CMK (cell line): ENCODE measurements at regions not wholly inside any gene's neighbourhood (a gene's known extent, or its start where the extent isn't known, plus 50 kb on each side); places are given as distances from the start of the nearest gene placed in this dataset.

Experiments
- DNase-seq: peaks from one replicate; pipeline ENCODE4 v3.0.0-alpha.2; 2010; ENCODE audit warnings: low read depth

- no peak for DNase-seq
These were observed 98.6 kb downstream of the BCL2L11 start for GRCh38 chr2:111219285-111219684.

- no peak for DNase-seq
These were observed 99.2 kb downstream of the BCL2L11 start for GRCh38 chr2:111219734-111220505.

DNA sequence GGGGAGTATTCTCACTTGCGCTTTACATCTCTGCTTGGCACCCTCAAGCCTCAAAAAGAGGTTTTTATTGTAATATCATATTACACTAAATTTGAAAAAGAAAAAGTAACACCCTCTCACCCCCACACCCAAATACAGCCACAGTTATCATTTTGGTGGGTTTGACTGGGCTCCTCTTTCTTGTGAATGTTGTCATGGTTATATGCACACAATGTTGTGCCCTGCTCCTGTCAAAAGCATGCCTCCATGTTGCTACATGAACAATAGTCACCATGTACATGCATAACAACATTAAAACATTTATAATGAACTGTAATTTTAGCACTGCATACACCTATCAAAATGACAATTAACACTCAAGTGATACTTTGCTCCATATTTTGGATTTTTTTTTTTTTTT, 100.2 kb downstream of the BCL2L11 start:
- DNase-seq = no peak

DNA sequence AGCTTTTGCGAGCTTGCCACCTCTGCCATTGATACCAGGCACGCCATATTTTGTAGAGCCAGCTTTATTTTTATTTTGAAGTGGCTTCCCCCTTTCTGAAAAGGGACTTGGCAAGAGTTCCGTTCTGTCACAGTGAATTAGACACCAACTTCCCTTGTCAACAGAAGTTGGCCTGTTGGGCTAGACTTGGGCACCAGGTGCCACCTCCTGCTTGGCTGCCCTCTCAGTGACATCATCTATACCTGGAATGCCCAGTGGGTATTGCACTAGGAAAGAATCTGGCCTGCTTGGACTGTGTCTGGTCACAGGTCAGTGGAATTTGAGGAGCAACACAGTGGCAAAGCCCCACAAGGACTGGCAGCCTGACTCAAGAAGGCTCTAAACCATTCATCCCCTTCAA, 101.0 kb downstream of the BCL2L11 start:
- no peak for DNase-seq

- DNase-seq = no peak
These were observed 101.6 kb downstream of the BCL2L11 start for GRCh38 chr2:111222204-111222866.

- no peak for DNase-seq
These were observed 105.1 kb downstream of the BCL2L11 start for GRCh38 chr2:111225856-111226255.

DNA sequence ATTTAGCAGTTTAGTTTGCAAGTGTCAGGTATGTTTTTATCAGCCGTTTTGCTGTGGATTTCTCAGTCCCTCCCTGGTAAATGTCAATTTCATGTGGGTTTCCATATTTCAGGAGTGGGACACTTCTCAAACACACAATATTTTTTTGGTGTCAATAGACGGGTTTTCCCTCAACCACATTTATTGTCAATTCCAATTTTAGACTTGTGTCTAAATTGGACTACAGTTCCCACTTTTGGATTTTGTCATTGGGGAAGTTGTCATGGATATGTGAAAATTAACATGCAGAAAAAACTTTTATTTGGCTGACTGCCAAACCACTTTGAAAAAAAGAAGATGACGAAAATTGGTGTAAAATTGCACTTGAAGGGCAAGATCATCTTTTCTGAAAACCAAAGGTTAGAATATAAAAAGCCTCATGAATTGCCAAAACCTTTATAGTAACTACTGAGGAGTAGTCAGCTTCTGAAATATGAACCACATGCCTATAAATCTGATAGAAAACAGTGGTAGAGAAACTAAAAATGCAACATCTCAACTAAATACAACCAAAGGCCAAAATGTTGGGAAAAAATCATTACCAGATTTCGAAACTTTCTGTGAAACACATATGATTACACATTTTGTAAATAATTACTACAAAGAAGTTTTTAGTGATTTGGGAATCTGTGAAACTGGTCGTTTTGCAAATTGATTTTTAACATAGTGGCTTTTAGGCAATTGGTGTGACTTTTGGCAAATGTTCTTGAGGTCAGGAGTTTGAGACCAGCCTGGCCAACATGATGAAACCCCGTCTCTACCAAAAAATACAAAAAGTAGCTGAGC, 106.4 kb downstream of the BCL2L11 start:
- DNase-seq = no peak

DNA sequence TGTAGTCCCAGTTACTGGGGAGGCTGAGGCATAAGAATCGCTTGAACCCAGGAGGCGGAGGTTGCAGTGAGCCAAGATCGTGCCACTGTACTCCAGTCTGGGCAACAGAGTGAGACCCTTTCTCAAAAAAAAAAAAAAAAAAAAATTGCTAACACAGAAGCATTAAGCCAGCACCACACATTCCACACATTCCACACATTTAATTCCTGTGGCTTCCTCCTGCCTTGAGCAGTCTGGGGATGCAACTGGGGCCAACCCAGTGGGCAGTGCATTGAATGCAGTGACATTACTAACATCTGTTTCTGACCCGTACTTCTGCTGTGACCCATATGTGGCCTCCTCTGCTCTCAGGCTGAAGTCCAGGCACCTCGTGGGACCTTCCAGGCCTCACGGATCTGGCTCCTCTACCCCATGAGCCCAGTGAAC, 107.0 kb downstream of the BCL2L11 start:
- no peak for DNase-seq

DNA sequence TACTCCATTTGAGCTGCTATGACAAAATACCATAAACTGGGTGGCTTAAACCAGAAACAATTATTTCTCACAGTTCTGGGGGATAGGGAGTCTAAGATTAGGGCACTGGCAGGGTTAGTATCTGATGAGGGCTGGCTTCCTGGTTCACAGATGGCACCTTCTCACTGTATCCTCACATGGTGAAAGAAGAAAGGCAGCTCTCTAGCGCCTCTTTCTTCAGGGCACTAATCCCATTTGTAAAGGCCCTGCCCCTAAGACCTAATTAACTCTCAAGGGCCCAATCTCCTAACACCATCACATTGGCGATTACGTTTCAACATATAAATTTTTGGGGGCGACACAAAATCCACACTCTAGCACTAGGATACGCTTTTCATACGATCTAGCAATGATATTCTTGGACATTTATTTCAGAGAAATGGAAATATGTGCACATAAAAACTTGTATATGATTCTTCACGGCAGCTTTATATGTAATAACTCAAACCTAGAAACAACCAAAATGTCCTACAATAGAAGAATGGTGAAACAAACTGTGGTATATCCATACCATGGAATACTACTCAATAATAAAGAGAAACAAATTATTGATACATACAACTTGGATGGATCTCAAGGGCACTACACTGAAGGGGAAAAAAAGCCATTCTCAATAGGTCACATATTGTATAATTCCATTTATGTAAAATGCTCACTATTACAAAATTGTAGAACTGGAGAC, 111.0 kb downstream of the BCL2L11 start:
- DNase-seq = no peak

DNA sequence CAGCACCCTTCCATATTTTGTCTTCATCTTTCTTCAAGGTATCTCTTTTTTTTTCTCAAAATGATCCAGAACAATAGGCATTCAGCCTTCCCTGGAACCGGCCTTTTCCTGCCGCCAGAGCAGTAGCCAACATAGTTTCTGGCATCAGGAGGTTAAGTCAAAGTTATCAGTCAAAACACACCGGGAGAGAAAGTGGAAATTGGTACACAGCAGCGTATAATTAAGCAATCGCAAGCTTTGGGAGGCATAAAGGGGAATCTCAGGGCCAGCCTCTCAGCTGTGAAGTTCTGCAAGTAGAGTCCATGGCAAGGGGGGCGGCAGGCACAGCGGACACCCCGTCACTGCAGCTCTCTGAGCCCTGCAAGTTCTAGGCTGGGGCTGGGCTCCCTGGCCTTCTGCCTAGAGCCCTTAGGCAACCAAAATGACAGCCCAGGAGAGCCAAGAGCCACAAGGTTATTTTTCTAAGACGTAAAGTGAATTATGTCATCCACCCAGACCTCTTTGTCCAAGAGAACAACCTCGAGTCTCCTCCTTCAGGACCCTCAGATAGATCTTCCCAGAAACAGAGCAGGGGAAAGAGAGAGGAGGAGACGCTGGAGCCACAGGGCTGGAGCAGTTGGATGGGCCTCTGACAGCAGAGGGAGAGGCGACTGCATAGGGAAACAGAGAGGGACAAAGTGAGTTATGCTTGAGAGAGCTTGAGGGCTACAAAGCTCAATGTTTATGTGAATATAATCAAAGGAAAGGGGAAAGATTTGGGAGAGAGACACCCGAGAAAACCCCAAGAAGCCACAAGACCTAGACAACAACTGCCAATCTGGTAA, 114.7 kb downstream of the BCL2L11 start:
- DNase-seq = no peak

DNA sequence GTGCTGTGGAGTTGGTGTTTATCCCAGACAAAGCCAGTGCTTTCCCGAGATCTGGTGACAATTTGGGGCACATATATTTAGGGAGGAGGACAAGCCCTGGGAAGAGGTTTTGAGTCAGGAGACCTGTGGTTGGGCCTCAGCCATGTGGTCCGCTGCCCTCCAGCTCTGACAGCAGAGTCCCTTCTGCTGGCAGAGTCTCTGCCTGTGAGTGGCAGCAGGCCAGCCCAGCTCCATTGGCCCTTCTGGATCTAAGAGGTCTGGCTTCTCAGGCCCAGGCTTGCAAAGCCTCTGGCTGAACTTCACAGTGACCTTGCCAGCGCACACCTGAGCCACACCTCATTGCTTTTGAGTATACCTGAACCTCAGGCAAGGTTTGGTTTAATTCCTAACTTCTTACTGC, 115.3 kb downstream of the BCL2L11 start:
- no peak for DNase-seq

DNA sequence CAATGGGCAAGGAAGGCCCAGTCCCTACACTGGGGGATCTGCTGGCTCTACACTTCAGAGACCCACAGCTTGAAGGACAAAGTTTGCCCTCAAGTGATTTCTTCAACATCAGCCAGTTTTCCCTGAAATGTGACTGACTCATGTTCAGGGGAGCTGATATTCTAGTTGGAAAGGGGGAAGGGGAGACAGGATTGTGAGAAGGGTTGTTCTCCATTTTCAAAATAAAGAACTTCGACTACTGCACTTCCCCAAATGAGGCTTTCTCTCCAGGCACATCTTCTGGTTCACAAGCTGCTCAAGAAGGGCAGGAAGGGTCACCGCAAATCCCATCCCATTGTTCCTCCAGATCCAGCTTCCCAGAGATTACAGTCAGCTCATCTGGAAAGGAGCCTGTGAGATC, 117.6 kb downstream of the BCL2L11 start:
- DNase-seq = no peak

- DNase-seq = no peak
These were observed 118.4 kb downstream of the BCL2L11 start for GRCh38 chr2:111239107-111239506.

DNA sequence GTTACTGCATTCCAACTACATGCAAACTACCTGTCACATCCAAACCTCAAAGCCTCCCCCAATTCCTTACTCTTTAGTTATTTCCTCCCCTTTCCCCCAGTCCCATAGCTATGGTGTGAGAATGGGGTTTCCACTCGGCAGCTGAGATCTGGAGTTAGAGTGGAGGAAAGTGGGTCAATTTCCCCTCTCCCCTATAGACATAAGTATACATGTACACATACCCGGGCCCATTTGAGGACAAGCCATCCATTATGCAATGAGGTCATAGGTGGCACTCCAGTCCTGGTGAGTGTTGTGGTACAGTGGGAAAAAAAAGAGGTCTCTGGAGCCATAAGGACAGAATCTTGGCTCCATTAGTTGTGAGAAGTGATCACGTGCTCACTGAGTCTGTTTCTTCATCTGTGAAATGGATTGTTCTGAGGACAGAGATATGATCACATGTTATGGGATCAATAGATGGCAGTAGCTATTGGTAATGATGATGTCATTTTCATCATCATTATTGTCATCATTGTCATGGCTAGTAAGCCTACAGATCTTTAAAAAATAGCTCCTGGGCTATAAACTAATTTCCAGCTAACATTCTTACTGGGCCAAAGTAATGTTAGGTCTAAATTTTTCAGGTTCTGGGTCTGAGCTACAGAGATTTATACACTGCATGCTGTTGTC, 119.0 kb downstream of the BCL2L11 start:
- DNase-seq = no peak

DNA sequence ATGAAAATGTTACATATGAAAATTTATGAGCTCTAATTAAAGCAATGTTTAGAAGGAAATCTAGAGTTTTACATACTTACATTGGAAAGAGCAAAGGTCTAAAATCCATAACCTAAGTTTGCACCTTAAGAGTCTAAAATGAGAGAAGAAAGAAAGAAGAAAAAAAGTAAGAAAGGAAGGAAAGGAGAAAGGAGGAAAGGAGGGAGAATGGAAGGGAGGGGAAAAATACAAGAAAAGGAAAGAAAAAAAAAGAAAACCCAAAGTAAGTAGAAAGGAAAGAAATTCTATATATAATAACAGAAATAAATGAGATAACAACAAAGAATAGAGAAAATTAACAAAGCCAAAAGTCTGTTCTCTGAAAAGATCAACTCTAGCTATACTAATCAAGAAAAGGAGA, 122.6 kb downstream of the BCL2L11 start:
- no peak for DNase-seq

DNA sequence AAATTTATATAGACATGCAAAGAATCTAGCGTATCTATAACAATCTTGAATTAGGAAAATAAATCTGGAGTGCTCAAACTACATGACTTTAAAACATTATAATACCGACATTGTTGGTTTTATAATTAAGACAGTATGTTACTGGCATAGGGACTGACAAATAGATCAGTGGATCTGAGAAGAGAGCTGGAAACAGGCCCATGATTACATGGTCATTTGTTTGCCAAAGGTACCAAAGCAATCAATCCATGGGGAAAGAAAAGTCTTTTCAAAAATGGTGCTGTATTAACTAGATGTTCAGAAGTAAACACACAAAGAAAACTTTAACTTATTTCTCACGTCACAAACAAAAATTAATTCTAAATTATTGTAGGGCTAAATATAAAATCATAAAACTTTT, 124.2 kb downstream of the BCL2L11 start:
- DNase-seq = no peak

GRCh38 chr2:111246620-111247061, 125.9 kb downstream of the BCL2L11 start:
- no peak for DNase-seq

DNA sequence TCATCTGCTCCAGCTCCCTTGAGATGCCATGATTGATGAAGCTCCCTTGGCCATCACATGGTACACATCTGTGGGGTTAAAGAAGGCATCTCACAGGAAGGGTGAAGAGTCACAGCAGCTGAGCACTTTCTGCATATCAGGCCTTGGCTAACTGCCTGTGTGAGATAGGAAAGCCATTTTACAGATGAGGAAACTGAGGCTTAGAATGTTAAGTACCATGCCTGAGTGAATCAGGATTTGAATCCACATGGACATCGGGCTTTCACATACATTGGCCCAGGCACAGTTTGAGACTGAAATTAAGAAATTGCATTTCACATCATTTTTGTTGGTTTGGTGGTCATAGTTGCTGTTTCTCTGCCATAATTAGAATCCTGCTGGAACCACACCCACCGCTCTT, 126.8 kb downstream of the BCL2L11 start:
- DNase-seq = no peak

GRCh38 chr2:111249806-111250205, 129.1 kb downstream of the BCL2L11 start:
- DNase-seq = no peak

GRCh38 chr2:111250448-111251030, 129.8 kb downstream of the BCL2L11 start:
- DNase-seq = no peak
